ENCODE measurements at regions not wholly inside any gene's neighbourhood (a gene's known extent, or its start where the extent isn't known, plus 50 kb on each side); places are given as distances from the start of the nearest gene placed in this dataset.

DNA sequence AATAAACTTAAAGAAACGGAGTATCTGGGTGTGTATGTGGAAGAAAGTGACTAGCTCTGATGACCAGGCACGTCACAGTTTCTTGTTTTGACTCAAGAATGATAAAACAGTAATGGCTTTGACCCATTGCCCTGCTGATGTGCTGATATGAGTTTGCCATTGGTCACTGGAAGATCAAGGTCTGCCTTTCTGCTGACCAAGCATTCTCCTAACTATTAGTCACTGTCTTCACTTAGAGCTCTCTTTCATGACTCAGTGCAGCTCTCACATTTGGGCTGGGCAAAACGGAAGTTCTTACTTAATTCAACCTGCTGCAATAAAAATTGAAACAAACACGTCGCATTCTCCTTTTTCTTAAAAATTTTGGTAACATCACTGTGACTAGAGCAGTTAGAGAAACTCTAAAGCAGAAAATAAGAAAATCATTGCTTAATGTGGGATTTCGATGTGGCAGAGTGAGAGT is 366.7 kb downstream of the BTG1 start:
- TF ChIP-seq GATA2 (IDR thresholded peaks at IDR 0.05; ENCODE audit: low read depth, low read length): no peak
- no peak for TF ChIP-seq GATA3 (IDR thresholded peaks at IDR 0.05; ENCODE audit: low read depth, low read length)
